ENCODE measurements at regions not wholly inside any gene's neighbourhood (a gene's known extent, or its start where the extent isn't known, plus 50 kb on each side); places are given as distances from the start of the nearest gene placed in this dataset.

- TF ChIP-seq ATF2 (IDR thresholded peaks at IDR 0.05; ENCODE audit: low read length): no peak
Observed at GRCh38 chr9:99445920-99446319, 223.8 kb downstream of the SEC61B start (continued).
